Kidney tubule cell (primary cell): ENCODE measurements at regions not wholly inside any gene's neighbourhood (a gene's known extent, or its start where the extent isn't known, plus 50 kb on each side); places are given as distances from the start of the nearest gene placed in this dataset.
"Not testable (repeated sequence)": the region's sequence is repeated elsewhere in the genome, so short reads cannot be mapped to it uniquely, and the experiment has no call there.

Experiments used
- DNase-seq: peaks from one replicate; pipeline ENCODE4 v3.0.0-alpha.2; 2018; ENCODE audit warnings: low spot score

- DNase-seq = no peak
Measured at GRCh38 chr22:44628835-44629234, 73.2 kb upstream of the PRR5 start.

GRCh38 chr22:44628273-44628672, 73.7 kb upstream of the PRR5 start:
- no peak for DNase-seq

GRCh38 chr22:44627521-44628139, 74.4 kb upstream of the PRR5 start:
- no peak for DNase-seq

GRCh38 chr22:44625981-44626687, 75.9 kb upstream of the PRR5 start:
- peak; percentile 66 for DNase-seq

- no peak for DNase-seq
Measured at GRCh38 chr22:44625421-44625760, 76.6 kb upstream of the PRR5 start.

DNA sequence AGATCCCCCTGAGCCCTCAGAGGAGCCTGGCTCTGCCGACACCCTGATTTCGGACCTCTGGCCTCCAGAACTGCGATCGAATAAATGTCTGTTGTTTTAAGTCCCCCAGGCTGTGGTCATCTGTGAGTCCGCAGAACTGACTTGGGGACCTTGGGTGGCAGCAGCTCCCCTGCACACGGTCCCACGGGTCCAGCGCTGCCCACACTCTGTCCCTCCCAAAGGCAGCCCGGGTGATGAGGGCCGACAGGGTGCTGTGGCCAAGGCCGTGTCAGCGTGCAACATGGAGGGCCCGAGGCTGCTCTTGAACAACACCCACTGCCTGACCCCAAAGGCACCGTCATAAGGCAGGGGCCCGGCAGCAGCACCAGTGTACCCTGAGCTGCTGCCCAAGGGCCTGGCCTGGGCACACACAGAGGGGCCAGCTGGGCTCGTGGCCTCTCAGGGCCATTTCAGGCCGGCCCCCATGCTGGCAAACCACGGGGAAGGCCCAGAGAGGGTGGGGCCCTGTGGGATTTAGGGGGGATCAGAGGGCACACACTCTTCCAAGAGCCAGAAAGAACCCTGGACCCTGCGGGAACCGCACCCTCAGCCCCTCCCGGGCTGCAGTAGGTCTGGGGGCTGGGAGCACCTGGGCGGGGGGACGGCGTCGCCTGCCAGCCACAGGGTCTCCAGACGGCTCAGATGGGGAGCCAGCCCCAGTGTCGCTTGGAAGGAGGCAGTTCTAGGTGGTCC, 77.1 kb upstream of the PRR5 start:
- DNase-seq = no peak

DNA sequence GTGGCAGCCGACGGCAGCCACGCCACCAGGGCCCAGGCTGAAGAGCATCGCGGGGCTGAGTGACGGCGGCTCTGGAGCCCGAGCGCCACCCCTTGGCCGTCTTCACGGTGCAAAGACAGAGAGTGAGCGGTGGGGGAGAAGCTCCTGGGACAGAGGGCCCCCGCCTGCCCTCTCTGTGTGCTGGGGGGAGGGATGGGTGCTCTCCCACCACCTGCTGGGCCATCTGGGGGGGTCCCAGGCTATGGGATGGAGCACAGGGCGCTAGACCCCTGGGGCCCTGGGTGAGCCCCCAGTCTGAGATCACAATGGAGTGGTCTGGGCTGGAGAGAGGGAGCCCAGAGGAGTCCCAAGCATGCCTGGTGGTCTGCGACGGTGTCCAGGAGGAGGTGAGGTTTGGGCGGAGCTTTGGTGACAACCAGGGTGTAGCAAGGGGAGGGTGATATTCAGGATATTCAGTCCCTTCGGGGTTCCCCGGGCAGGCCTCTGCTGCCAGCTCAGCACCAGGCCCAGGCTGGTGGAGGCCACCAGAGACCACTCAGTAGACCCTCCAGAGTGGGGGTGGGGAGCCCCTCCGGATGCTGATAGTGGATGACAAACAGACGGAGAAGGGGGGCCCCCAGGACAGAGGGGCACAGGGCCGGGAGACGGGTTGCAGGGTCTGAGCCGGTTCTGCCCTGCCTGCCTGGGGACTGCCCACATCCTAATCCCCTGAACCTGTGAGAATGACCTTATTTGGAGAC, 78.1 kb upstream of the PRR5 start:
- DNase-seq = peak; percentile 29

- no peak for DNase-seq
Measured at GRCh38 chr22:44622679-44623078, 79.3 kb upstream of the PRR5 start.

DNA sequence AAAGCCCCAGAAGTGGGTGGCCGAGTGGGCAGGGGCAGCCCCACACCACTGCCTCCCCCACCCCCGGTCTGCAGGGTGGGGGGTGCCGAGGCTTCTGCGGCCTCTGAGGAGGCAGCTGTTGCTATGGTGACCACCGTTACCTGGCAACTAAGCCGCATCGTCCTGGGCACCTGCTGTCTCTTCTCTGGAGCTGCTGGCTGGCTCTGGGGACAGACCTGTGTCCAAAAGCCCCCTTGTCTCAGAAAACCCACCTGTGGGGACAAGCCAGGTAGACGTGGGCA, 79.9 kb upstream of the PRR5 start:
- no peak for DNase-seq

DNA sequence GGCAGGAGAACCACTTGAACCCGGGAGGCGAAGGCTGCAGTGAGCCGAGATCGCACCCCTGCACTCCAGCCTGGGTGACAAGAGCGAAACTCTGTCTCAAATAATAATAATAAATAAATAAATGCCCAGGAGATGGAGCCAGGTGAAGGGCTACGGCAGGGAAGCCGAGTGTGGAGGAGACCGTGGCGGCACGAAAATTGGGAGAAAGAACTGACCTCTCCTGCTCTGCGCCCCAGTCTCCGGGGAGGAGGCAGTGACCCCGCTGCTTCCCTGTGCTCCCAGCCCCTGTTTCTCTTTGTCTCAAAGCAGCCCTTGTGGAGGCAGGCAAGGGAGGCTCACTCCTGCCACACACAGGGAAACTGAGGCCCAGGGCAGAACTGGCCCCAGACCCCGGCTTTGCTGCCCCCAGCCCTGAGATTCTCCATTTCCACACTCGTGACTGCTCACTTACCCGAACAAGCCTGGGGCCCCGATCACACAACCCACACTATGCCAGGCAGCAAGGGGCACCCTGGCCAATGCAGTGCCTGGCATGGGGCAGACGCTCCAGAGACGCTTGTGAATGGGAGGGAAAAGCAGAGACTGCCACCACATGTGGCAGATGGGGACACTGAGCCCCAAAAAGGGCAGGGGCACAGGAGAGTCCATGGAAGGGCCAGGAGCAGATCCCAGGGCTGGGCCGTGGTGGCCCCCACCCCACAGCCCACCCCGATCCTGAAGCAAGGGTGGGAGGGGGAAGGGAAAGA, 80.4 kb upstream of the PRR5 start:
- no peak for DNase-seq

- no peak for DNase-seq
Measured at GRCh38 chr22:44620841-44621257, 81.2 kb upstream of the PRR5 start.

DNA sequence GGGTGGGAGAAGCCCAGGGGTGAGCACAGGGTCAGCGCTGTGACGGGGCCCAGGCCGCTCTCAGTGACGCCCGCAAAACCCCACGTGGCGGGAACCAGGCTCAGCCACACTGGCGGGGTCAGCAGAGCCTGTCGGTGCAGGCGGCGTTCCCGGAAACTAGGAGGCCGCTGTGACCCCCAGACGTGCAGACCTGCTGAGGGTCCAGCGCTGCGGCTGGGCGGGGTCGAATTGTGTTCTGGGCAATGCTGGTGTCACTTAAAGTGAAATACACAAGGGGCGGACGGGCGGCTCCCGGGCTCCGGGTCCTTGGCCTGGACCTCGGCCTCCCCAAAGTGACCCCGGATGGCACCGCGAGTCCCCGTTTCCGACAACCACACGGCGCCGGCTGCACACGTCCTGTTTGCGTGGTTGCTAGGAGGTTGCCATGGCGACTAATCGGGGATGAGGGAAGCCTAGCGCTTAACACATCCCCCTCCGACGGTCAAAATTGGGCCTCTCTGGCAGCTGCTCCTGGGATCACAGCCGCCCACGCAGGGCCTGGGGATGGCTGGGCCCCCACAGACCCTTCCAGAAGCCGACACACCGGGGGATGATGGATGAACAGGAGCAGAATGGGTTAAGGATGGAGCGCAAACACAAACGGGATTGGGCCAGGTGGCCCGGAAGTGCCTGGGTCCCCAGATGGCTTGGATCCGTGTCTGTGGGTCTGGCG, 81.7 kb upstream of the PRR5 start:
- peak; percentile 49 for DNase-seq

DNA sequence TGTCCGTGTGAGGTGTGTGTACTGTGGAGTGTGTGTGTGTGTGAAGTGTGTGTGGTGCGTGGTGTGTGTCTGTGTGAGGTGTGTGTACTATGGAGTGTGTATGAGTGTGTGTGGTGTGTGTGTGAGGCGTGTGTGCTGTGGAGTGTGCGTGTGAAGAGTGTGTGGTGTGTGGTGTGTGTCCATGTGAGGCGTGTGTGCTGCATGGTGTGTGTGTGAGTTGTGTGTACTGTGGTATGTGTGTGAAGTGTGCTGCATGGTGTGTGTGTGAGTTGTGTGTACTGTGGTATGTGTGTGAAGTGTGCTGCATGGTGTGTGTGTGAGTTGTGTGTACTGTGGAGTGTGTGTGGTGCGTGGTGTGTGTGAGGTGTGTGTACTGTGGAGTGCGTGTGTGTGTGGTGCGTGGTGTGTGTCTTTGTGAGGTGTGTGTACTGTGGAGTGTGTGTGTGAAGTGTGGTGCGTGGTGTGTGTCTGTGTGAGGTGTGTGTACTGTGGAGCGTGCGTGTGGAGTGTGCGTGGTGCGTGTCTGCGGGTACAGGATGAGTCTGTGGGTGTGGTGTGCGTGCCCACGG, 82.4 kb upstream of the PRR5 start:
- not testable (repeated sequence) for DNase-seq

GRCh38 chr22:44618910-44619309, 83.1 kb upstream of the PRR5 start:
- not testable (repeated sequence) for DNase-seq

- no peak for DNase-seq
Measured at GRCh38 chr22:44618400-44618799, 83.6 kb upstream of the PRR5 start.

DNA sequence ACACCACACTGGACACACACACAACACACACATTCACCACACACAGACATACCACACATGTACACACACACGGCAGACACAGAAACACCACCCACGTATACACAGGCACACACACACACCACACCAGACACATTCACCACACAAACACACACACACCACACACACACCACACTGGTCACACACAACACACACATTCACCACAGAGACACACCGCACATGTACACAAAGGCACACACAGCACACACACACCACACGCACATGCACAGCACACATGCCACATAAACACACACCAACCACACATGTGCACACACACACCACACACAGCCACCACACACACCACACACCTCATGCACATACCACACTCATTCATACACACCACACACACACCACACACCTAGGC, 84.2 kb upstream of the PRR5 start:
- no peak for DNase-seq

DNA sequence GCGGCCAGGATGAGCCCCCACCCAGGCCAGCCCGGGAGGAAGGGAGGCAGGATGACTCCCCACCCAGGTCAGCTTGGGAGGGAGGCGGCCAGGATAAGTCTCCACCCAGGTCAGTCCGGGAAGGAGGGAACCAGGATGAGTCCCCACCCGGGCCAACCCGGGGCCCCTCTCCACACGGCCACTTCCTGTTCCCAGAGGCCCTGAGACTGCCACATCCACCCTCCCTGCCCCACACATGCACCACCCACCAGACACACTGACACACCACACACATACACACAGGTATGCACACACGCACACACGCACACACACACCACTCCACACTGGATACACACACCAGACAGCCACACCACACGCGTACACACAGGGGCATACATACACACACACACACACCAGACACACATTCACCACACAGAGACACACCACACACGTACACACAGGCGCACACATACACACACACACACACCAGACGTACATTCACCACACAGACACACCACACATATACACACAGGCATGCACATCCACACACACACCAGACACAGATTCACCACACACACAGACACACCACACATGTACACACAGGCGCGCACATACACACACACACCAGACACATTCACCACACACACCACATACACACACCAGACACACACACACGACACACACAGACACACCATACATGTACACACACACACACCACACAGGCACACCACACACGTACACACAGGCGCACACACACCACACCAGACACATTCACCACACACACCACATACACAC, 84.9 kb upstream of the PRR5 start:
- DNase-seq = no peak

DNA sequence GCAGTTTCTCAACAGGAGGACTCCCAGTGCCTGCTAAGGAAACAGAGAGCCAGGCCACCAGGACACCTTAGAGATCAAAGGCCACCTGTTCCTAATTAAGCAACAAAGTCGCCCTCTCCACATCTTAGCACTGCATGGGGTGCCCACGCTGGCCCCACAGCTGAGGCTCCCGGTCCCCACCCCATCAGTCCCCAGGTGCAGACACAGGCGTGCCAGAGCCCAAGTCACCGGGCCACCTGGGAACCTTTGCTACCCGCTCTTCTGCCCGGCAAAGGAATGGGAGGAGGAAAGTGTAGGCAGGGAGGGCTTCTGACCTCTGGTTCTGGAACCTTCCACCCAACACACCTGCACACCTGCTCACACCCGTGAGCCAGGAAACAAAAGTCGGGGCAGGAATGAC, 85.5 kb upstream of the PRR5 start:
- no peak for DNase-seq

- no peak for DNase-seq
Measured at GRCh38 chr22:44615602-44616180, 86.3 kb upstream of the PRR5 start.

DNA sequence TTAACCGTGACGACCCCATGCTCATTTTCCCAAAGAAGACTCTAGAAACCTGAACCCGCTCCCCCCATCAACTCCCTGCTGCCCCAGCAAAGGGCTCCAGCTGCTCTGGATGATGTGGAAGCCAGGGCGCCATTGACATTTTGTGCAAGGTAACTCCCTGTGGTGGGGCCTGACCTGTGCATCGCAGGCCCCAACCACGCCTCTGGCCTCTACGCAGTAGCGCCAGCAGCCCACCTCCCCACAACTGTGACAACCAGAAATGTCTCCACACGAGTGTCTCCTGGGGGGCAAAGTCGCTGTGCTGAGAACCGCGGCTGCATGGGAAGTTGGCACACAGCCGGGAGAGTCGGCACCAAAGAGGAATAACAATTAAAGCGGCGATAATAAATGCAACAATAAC, 86.9 kb upstream of the PRR5 start:
- no peak for DNase-seq
